GM20000 (cell line): ENCODE measurements at regions not wholly inside any gene's neighbourhood (a gene's known extent, or its start where the extent isn't known, plus 50 kb on each side); places are given as distances from the start of the nearest gene placed in this dataset.
"Not testable (repeated sequence)": the region's sequence is repeated elsewhere in the genome, so short reads cannot be mapped to it uniquely, and the experiment has no call there.

Source experiments
- DNase-seq: peaks from one replicate; pipeline ENCODE4 v3.0.0; 2012; ENCODE audit warnings: low spot score
- TF ChIP-seq, protein P1 (sequence below): IDR thresholded peaks from 2 replicates; pipeline ENCODE4 v1.5.1; 2012; ENCODE audit warnings: mild to moderate bottlenecking, control low read depth; ENCODE audit errors: extremely low read depth, missing control alignments

DNA sequence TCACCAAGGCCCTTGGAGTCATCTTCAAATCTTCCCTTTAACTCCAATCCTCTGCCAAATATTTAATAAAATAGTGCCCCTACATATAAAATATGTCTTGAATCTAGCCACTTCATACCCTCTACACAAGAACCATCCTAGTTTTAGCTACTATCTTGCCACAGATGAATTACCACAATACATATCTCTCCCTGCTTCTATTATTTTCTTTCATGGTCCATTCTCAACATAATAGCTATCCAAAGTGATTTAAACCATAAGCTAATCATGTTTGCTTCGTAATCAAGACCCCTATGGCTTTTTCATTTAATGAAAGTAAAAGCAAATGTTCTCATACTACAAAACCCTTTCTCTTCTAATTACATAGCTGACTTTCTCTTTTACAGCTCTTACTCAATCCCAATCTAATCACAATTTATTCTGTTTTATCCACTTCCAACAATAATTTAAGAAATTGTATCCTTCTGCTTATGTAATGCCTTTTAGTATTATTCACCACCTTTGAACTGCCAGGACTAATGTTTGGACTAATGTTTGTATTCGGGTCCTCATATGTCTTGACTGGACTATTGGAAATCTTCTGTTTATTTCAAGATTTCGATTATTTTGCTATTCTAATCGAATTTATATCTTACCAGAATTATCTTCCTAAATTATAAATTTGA is 412.0 kb downstream of the SLITRK1 start:
- DNase-seq, result no peak
- TF ChIP-seq, protein P1, sequence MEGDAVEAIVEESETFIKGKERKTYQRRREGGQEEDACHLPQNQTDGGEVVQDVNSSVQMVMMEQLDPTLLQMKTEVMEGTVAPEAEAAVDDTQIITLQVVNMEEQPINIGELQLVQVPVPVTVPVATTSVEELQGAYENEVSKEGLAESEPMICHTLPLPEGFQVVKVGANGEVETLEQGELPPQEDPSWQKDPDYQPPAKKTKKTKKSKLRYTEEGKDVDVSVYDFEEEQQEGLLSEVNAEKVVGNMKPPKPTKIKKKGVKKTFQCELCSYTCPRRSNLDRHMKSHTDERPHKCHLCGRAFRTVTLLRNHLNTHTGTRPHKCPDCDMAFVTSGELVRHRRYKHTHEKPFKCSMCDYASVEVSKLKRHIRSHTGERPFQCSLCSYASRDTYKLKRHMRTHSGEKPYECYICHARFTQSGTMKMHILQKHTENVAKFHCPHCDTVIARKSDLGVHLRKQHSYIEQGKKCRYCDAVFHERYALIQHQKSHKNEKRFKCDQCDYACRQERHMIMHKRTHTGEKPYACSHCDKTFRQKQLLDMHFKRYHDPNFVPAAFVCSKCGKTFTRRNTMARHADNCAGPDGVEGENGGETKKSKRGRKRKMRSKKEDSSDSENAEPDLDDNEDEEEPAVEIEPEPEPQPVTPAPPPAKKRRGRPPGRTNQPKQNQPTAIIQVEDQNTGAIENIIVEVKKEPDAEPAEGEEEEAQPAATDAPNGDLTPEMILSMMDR, result no peak

DNA sequence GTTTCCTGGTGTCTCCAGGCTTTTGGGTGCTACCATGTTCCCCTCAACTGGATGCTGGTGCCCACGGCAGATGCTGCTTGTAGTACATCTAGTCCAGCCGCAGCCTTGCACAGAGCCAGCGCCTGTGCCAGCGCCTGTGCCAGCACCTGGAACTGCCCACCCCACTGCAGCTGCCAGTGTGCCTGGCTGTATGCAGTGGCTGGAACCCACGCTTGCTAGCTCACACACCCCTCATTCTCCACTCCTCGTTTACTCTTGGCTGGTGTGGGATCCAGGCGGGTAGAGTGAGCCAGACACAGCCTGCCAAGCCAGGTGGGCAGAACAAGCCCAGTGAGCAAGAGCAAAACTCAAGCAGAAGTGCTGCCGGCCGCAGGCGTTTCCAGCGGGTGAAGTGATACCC is 428.6 kb downstream of the SLITRK1 start:
- DNase-seq, result no peak
- TF ChIP-seq, protein P1, result no peak

DNA sequence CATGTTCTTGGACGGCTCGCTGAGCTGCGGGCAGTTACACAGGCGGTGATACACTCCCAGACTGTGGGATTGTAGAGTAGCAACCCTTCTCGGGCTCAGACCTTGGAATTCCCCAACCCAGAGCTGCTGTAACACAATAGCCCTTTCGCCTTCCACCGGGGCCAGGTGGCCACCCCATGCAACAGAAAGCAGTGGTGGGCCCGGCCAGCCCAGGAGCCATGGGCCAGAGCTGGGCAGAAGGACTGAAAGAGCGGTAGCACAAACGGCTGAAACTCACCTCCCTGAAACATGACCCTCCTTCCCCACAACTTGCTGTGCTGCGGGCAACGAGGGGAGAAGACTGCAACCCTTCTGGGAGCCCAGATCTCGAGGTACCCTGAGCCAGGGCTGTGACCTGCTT is 429.0 kb downstream of the SLITRK1 start:
- TF ChIP-seq, protein P1, result no peak
- no peak for DNase-seq

DNA sequence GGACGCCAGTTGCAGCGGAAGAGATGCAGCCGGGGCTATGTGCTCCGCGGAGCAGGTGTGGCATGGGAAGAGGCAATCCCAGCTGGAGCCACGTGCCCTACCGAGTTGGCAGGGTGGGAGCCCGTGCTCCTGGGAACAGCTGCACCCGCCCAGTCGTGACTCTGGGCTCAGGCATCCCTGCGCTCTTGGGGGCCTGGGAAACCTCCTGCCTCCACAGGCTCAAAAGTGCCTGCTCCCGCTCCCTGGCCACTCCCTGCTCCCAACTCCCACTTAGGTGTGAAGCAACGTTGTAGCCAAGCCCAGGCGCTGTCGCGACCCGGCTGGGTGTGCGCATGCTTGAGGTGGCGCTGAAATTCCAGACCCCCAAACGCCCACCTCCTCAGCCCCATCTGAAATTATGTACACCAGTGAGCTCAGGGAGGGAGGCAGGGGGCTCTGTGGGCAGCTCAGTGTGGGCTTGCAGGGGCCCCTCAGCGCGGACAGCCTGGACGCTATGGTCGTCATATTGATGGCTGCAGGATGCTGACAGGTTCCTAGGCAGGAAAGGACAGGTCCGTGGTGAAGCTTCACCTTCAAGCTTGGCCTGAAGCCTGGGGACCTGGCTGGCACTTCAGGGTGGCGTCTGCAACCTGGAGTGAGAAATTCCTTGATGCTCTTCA is 429.9 kb downstream of the SLITRK1 start:
- DNase-seq, result no peak
- TF ChIP-seq, protein P1, result no peak

DNA sequence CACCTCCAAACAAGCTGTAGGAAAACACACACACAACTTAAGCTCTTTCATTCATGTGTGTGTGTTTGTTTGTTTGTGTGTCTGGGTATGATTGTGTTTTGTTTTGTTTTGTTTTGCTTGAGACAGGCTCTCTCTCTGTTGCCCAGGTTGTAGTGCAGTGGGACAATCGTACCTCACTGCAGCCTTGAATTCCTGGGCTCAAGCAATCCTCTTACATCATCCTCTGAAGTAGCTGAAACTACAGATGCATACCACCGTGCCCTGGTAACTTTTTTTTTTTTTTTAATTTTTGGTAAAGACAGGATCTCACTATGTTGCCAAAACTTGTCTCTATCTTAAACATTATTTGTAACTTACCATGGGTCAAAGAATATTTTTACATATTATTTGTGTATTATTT is 431.7 kb downstream of the SLITRK1 start:
- DNase-seq, result no peak
- TF ChIP-seq, protein P1, result no peak

DNA sequence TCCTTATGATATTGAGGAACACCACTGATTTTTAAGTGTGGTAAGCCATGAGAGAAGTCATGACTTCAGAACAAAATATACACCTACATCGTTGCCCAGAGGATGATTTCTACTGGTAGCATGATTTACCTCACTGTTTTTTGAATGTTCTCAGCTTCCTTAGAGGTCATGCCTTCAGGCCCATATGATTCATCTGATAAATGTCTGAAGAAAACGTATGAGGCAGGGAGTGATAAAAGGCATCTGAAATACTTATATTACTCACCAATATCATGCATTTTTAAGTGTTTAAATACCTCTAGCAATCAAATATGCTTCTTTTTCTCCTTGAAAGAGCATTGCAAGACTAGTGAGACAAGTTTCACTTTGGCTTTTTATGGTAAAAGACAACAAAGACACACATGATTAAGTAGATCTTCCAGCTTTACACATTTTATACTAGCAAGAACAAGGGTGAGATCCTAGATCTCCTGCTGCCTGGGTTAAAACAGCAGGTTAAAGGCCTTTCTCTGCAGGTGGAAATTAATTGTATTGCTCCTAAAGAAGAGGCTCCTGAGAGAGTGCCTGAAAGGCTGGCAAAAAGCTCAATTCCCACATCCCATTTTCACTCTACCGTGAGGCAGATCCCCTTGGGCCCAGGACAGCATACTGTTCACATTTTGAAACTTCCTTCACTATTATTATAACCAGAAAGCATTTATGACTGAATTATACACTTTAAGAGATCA is 432.4 kb downstream of the SLITRK1 start:
- TF ChIP-seq, protein P1, result no peak
- DNase-seq, result no peak

DNA sequence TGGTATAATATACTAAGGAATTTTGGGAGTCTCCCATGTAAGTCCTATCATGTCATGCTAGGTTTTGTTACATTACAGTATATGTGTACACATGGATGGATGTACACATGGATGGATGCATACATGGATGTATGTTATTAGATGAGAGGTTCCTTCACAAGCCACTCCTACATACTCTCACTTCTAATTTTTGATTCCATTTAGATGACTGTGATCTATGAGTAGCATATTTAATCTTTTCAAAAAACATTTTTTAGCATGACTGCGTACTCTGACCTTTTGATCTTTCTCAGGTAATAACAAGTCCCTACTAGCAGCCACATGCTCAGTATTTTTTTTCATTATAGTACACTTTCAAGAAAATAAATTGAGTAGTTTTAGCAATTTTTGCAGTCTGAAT is 441.8 kb downstream of the SLITRK1 start:
- no peak for DNase-seq
- TF ChIP-seq, protein P1, result no peak

DNA sequence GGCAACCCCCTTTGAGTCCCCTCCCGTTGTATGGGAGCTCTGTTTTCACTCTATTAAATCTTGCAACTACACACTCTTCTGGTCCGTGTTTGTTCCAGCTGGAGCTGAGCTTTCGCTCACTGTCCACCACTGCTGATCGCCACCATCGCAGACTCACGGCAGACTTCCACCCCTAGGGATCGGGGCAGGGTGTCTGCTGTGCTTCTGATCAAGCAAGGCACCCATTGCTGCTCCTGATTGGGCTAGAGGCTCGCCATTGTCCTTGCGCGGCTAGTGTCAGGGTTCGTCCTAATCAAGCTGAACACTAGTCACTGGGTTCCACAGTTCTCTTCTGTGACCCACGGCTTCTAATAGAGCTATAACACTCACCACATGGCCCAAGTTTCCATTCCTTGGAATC is 442.8 kb downstream of the SLITRK1 start:
- DNase-seq, result not testable (repeated sequence)
